Caco-2 (cell line): ENCODE measurements at regions not wholly inside any gene's neighbourhood (a gene's known extent, or its start where the extent isn't known, plus 50 kb on each side); places are given as distances from the start of the nearest gene placed in this dataset.

Experiments used
- BruUV-seq: library from RNA; stranded (reverse); fragments of 400-500 nt; replicated peaks from 2 replicates; lab custom pipeline; 2021; lab: Mats Ljungman, UMichigan
- CTCF ChIA-PET: fragments of 300-600 bp; sonication (Branson Sonifier 250); formaldehyde crosslinking; loops from one replicate; lab custom pipeline; 2022; ENCODE audit warnings: antibody characterized with exemption; lab: Charles Lee
- POLR2A ChIA-PET: fragments of 300-600 bp; sonication (Branson Sonifier 250); formaldehyde crosslinking; loops from one replicate; lab custom pipeline; 2022; ENCODE audit warnings: antibody characterized with exemption; lab: Charles Lee
- DNase-seq, 2 experiments: peaks; one replicate each; pipeline versions ENCODE4 v3.0.0 to v3.0.0-alpha.2; 2020 to 2022
- H3K27me3 ChIP-seq: replicated peaks from 2 replicates; pipeline ENCODE4 v1.6.0; 2011; ENCODE audit warnings: low read length; ENCODE audit not compliant: control insufficient read depth, insufficient read depth
- H3K36me3 ChIP-seq: 2 replicates; pipeline ENCODE4 v1.5.1; 2011; ENCODE audit warnings: low read length; ENCODE audit not compliant: control insufficient read depth, insufficient read depth
- H3K4me1 ChIP-seq: fragments of 250-450 bp; sonication (Bioruptor Pico); 2 replicates; pipeline ENCODE4 v1.5.1; 2020; ENCODE audit warnings: mild to moderate bottlenecking
- H3K4me3 ChIP-seq: 2 replicates; pipeline ENCODE4 v1.5.1; 2011; ENCODE audit warnings: low read depth, mild to moderate bottlenecking, control low read depth, low read length
- H3K9me3 ChIP-seq: fragments of 250-450 bp; sonication (Bioruptor Pico); 2 replicates; pipeline ENCODE4 v1.5.1; 2020; ENCODE audit warnings: mild to moderate bottlenecking, moderate library complexity
- H3K27ac Mint-ChIP-seq: one replicate; pipeline ENCODE4 v1.8.0; 2022; ENCODE audit warnings: mixed read lengths; ENCODE audit not compliant: unreplicated experiment
- H3K27me3 Mint-ChIP-seq: one replicate; pipeline ENCODE4 v1.8.0; 2022; ENCODE audit warnings: mixed read lengths; ENCODE audit not compliant: insufficient read depth, unreplicated experiment
- H3K36me3 Mint-ChIP-seq: one replicate; pipeline ENCODE4 v1.8.0; 2022; ENCODE audit warnings: mild to moderate bottlenecking, mixed read lengths; ENCODE audit not compliant: insufficient read depth, unreplicated experiment
- H3K4me1 Mint-ChIP-seq: one replicate; pipeline ENCODE4 v1.8.0; 2022; ENCODE audit warnings: low read depth, mixed read lengths; ENCODE audit not compliant: unreplicated experiment
- H3K4me3 Mint-ChIP-seq: one replicate; pipeline ENCODE4 v1.8.0; 2022; ENCODE audit warnings: mild to moderate bottlenecking, moderate library complexity, mixed read lengths; ENCODE audit not compliant: unreplicated experiment
- H3K9me3 Mint-ChIP-seq: one replicate; pipeline ENCODE4 v1.8.0; 2022; ENCODE audit warnings: mixed read lengths; ENCODE audit not compliant: unreplicated experiment
- intact Hi-C: fragments of 100-400 bp; cut with micrococcal nuclease; formaldehyde crosslinking; loops from one replicate; pipeline ENCODE4 v1.10.0; 2022; ENCODE audit not compliant: unreplicated experiment
- TF ChIP-seq, protein P1 (sequence below), 2 experiments: fragments of 200-600 bp in 1 of 2; IDR thresholded peaks; 1 replicate in 1 of 2; 2 replicates in 1 of 2; pipeline versions ENCODE4 v1.5.1 to v1.8.0; 2011 to 2022; ENCODE audit warnings: antibody characterized with exemption in 1 of 2, control low read depth in 1 of 2, inconsistent platforms in 1 of 2, low read depth in 1 of 2, low read length in 1 of 2, mild to moderate bottlenecking in 1 of 2, moderate library complexity in 1 of 2; ENCODE audit not compliant: insufficient read depth in 1 of 2, severe bottlenecking in 1 of 2, unreplicated experiment in 1 of 2

GRCh38 chr6:18327626-18328025, 59.5 kb upstream of the RNF144B start:
- Histone ChIP-seq H3K9me3 (no peaks in the 10 kb centered on the region), H3K4me3 (no peak overlapping the region), H3K27me3 (no peaks in the 10 kb centered on the region), H3K4me1 (no peaks in the 10 kb centered on the region), H3K36me3 (no peaks in the 10 kb centered on the region)
- no peaks in the 10 kb centered on the region for H3K4me1 Mint-ChIP-seq
- ChIA-PET POLR2A (no interaction called here), CTCF (no interaction called here)
- H3K9me3 Mint-ChIP-seq: no peaks in the 10 kb centered on the region
- H3K27me3 Mint-ChIP-seq: peaks cover 16% of the 10 kb centered on the region
- no TSS peak for BruUV-seq
- intact Hi-C loops: no loop called here
- H3K4me3 Mint-ChIP-seq: no peak overlapping the region
- TF ChIP-seq, protein P1, sequence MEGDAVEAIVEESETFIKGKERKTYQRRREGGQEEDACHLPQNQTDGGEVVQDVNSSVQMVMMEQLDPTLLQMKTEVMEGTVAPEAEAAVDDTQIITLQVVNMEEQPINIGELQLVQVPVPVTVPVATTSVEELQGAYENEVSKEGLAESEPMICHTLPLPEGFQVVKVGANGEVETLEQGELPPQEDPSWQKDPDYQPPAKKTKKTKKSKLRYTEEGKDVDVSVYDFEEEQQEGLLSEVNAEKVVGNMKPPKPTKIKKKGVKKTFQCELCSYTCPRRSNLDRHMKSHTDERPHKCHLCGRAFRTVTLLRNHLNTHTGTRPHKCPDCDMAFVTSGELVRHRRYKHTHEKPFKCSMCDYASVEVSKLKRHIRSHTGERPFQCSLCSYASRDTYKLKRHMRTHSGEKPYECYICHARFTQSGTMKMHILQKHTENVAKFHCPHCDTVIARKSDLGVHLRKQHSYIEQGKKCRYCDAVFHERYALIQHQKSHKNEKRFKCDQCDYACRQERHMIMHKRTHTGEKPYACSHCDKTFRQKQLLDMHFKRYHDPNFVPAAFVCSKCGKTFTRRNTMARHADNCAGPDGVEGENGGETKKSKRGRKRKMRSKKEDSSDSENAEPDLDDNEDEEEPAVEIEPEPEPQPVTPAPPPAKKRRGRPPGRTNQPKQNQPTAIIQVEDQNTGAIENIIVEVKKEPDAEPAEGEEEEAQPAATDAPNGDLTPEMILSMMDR (IDR thresholded peaks at IDR 0.05; ENCODE audit: insufficient read depth in 1 of 2, low read depth in 1 of 2, low read length in 1 of 2, severe bottlenecking in 1 of 2, unreplicated experiment in 1 of 2): no peak
- H3K27ac Mint-ChIP-seq: no peak overlapping the region
- DNase-seq: no peak
- H3K36me3 Mint-ChIP-seq: no peaks in the 10 kb centered on the region

- Histone ChIP-seq H3K4me3 (no peak overlapping the region), H3K4me1 (no peaks in the 10 kb centered on the region), H3K36me3 (no peaks in the 10 kb centered on the region), H3K9me3 (no peaks in the 10 kb centered on the region), H3K27me3 (no peaks in the 10 kb centered on the region)
- DNase-seq: no peak
- H3K4me1 Mint-ChIP-seq: no peaks in the 10 kb centered on the region
- TF ChIP-seq, protein P1 (IDR thresholded peaks at IDR 0.05; ENCODE audit: insufficient read depth in 1 of 2, low read depth in 1 of 2, low read length in 1 of 2, severe bottlenecking in 1 of 2, unreplicated experiment in 1 of 2): no peak
- CTCF ChIA-PET: no interaction called here
- H3K9me3 Mint-ChIP-seq: no peaks in the 10 kb centered on the region
- POLR2A ChIA-PET: no interaction called here
- H3K4me3 Mint-ChIP-seq: no peak overlapping the region
- peaks cover 15% of the 10 kb centered on the region for H3K27me3 Mint-ChIP-seq
- H3K27ac Mint-ChIP-seq: no peak overlapping the region
- intact Hi-C loops: no loop called here
- BruUV-seq: no TSS peak
- no peaks in the 10 kb centered on the region for H3K36me3 Mint-ChIP-seq
Observed at GRCh38 chr6:18326980-18327379, 60.2 kb upstream of the RNF144B start.

- intact Hi-C loops: no loop called here
- ChIA-PET CTCF (no interaction called here), POLR2A (no interaction called here)
Observed at GRCh38 chr6:18326001-18326400, 61.1 kb upstream of the RNF144B start.

More at GRCh38 chr6:18326001-18326400, 61.1 kb upstream of the RNF144B start:
- H3K27ac Mint-ChIP-seq: no peak overlapping the region
- no peaks in the 10 kb centered on the region for H3K27me3 ChIP-seq
- H3K27me3 Mint-ChIP-seq: peaks cover 14% of the 10 kb centered on the region
- H3K4me3 ChIP-seq: no peak overlapping the region
- no peak overlapping the region for H3K4me3 Mint-ChIP-seq
- H3K36me3 ChIP-seq: no peaks in the 10 kb centered on the region
- no peak for DNase-seq
- TF ChIP-seq, protein P1 (IDR thresholded peaks at IDR 0.05; ENCODE audit: insufficient read depth in 1 of 2, low read depth in 1 of 2, low read length in 1 of 2, severe bottlenecking in 1 of 2, unreplicated experiment in 1 of 2): no peak
- BruUV-seq: no TSS peak
- no peaks in the 10 kb centered on the region for H3K36me3 Mint-ChIP-seq
- no peaks in the 10 kb centered on the region for H3K4me1 Mint-ChIP-seq
- H3K4me1 ChIP-seq: no peaks in the 10 kb centered on the region
- H3K9me3 ChIP-seq: no peaks in the 10 kb centered on the region
- no peaks in the 10 kb centered on the region for H3K9me3 Mint-ChIP-seq
